HCT116 (cell line): ENCODE measurements at regions not wholly inside any gene's neighbourhood (a gene's known extent, or its start where the extent isn't known, plus 50 kb on each side); places are given as distances from the start of the nearest gene placed in this dataset.

Source experiments
- ATAC-seq: fragments of 200-7000 bp; cut with Tn5 transposase; 2 replicates; pipeline ENCODE4 v1.9.1; 2020; ENCODE audit warnings: mild to moderate bottlenecking, moderate library complexity
- BruUV-seq: library from RNA; stranded (reverse); fragments of 400-500 nt; replicated peaks from 2 replicates; lab custom pipeline; 2021; lab: Mats Ljungman, UMichigan
- CTCF ChIA-PET: fragments of 300-600 bp; sonication (Branson Sonifier 250); formaldehyde crosslinking; loops from one replicate; lab custom pipeline; 2021; ENCODE audit warnings: antibody characterized with exemption; lab: Charles Lee
- POLR2A ChIA-PET: fragments of 300-600, 350-600 bp; sonication (Branson Sonifier 250); formaldehyde crosslinking; loops from one replicate; lab custom pipeline; 2021; ENCODE audit warnings: antibody characterized with exemption; lab: Charles Lee
- RAD21 ChIA-PET, 2 experiments: fragments of 300-600 bp; sonication (Branson Sonifier 250); formaldehyde crosslinking; loops; one replicate each; lab custom pipeline; 2023; ENCODE audit warnings: low total read pairs in 2 of 2; ENCODE audit not compliant: uncharacterized antibody in 2 of 2, unreplicated experiment in 2 of 2, low non-redundant PET in 1 of 2; lab: Charles Lee
- DNase-seq: peaks from one replicate; pipeline ENCODE4 v3.0.0-alpha.2; 2010; ENCODE audit warnings: low read depth, low spot score
- H2AFZ ChIP-seq: fragments of 200-600 bp; shearing (Covaris generic), sonication (generic); 2 replicates; pipeline ENCODE4 v1.6.1; 2017; ENCODE audit warnings: low read depth, mixed run types, mixed read lengths, antibody characterized with exemption, low read length; ENCODE audit not compliant: poor library complexity, severe bottlenecking
- H3K27ac ChIP-seq: 2 replicates; pipeline ENCODE4 v1.5.1; 2012; ENCODE audit warnings: low read depth, low read length
- H3K27me3 ChIP-seq: fragments of 200-600 bp; sonication (generic); 2 replicates; pipeline ENCODE4 v1.6.1; 2016; ENCODE audit warnings: mixed run types, low read length, mixed read lengths; ENCODE audit not compliant: insufficient read depth
- H3K36me3 ChIP-seq, 2 experiments: fragments of 200-500 bp in 1 of 2; fragments of 200-600 bp in 1 of 2; sonication (Bioruptor generic) in 1 of 2; sonication (generic) in 1 of 2; 2 replicates each; pipeline versions ENCODE4 v1.5.1 to v1.6.1; 2014 to 2016; ENCODE audit warnings: low read length in 2 of 2, inconsistent platforms in 1 of 2, mixed read lengths in 1 of 2, mixed run types in 1 of 2; ENCODE audit not compliant: insufficient read depth in 2 of 2, control insufficient read depth in 1 of 2
- H3K4me1 ChIP-seq, 2 experiments: fragments of 200-600 bp in 1 of 2; sonication (generic) in 1 of 2; 2 replicates each; pipeline versions ENCODE4 v1.5.1 to v1.6.1; 2012 to 2017; ENCODE audit warnings: low read length in 2 of 2, inconsistent platforms in 1 of 2, mild to moderate bottlenecking in 1 of 2, mixed read lengths in 1 of 2, mixed run types in 1 of 2, moderate library complexity in 1 of 2; ENCODE audit not compliant: insufficient read depth in 2 of 2, control insufficient read depth in 1 of 2
- H3K4me2 ChIP-seq: fragments of 200-600 bp; sonication (generic); 2 replicates; pipeline ENCODE4 v1.6.1; 2017; ENCODE audit warnings: mixed run types, low read length, mixed read lengths
- H3K4me3 ChIP-seq, 2 experiments: fragments of 200-600 bp in 1 of 2; sonication (generic) in 1 of 2; replicated peaks in 1 of 2; 2 replicates each; pipeline ENCODE4 v1.5.1; 2011 to 2016; ENCODE audit warnings: low read length in 2 of 2, control low read depth in 1 of 2, low read depth in 1 of 2, mild to moderate bottlenecking in 1 of 2, mixed read lengths in 1 of 2, mixed run types in 1 of 2
- H3K79me2 ChIP-seq: fragments of 200-600 bp; sonication (generic); 2 replicates; pipeline ENCODE4 v1.6.1; 2017; ENCODE audit warnings: mild to moderate bottlenecking, mixed run types, low read length, moderate library complexity, mixed read lengths; ENCODE audit not compliant: insufficient read depth
- H3K9ac ChIP-seq: fragments of 200-600 bp; sonication (generic); 2 replicates; pipeline ENCODE4 v1.6.1; 2016; ENCODE audit warnings: low read length, mixed read lengths
- H3K9me2 ChIP-seq: fragments of 200-600 bp; sonication (generic), shearing (Covaris generic); 2 replicates; pipeline ENCODE4 v1.6.1; 2017; ENCODE audit warnings: mixed run types, mild to moderate bottlenecking, moderate library complexity; ENCODE audit not compliant: insufficient read depth
- H3K9me3 ChIP-seq, 2 experiments: fragments of 200-500 bp in 1 of 2; fragments of 200-600 bp in 1 of 2; sonication (Bioruptor generic) in 1 of 2; sonication (generic) in 1 of 2; 2 replicates each; pipeline ENCODE4 v1.6.1; 2014 to 2017; ENCODE audit warnings: low read length in 2 of 2, mixed read lengths in 2 of 2, inconsistent platforms in 1 of 2, low read depth in 1 of 2, mild to moderate bottlenecking in 1 of 2, mixed run types in 1 of 2, moderate library complexity in 1 of 2; ENCODE audit not compliant: control insufficient read depth in 1 of 2, insufficient read depth in 1 of 2
- H4K20me1 ChIP-seq: fragments of 200-600 bp; sonication (generic), shearing (Covaris generic); 2 replicates; pipeline ENCODE4 v1.6.1; 2017; ENCODE audit warnings: mixed run types, mild to moderate bottlenecking, moderate library complexity; ENCODE audit not compliant: insufficient read depth
- CBX3 ChIP-seq: IDR thresholded peaks from 2 replicates; pipeline ENCODE4 v1.6.1; 2012; ENCODE audit warnings: low read depth
- CEBPB ChIP-seq: IDR thresholded peaks from 2 replicates; pipeline ENCODE4 v1.6.1; 2012; ENCODE audit warnings: low read depth
- EGR1 ChIP-seq: IDR thresholded peaks from 2 replicates; pipeline ENCODE4 v1.6.1; 2012; ENCODE audit warnings: low read depth
- FOSL1 ChIP-seq: IDR thresholded peaks from 2 replicates; pipeline ENCODE4 v1.6.1; 2012; ENCODE audit warnings: low read depth
- POLR2A ChIP-seq: IDR thresholded peaks from 2 replicates; pipeline ENCODE4 v1.7.0; 2011; ENCODE audit warnings: borderline replicate concordance; ENCODE audit not compliant: insufficient read depth, insufficient read length; ENCODE audit errors: extremely low read depth
- POLR2AphosphoS5 ChIP-seq: IDR thresholded peaks from 2 replicates; pipeline ENCODE4 v1.6.1; 2011; ENCODE audit warnings: mild to moderate bottlenecking, low read depth, low read length, moderate library complexity
- SIN3A ChIP-seq: IDR thresholded peaks from 2 replicates; pipeline ENCODE4 v1.6.1; 2012; ENCODE audit warnings: low read depth
- SP1 ChIP-seq: IDR thresholded peaks from 2 replicates; pipeline ENCODE4 v1.6.1; 2012; ENCODE audit warnings: low read depth
- SRF ChIP-seq: IDR thresholded peaks from 2 replicates; pipeline ENCODE4 v1.6.1; 2012; ENCODE audit warnings: low read depth
- TCF7L2 ChIP-seq: IDR thresholded peaks from 2 replicates; pipeline ENCODE4 v1.7.0; 2011; ENCODE audit warnings: borderline replicate concordance, inconsistent platforms; ENCODE audit not compliant: insufficient read depth, insufficient read length; ENCODE audit errors: extremely low read depth
- YY1 ChIP-seq: IDR thresholded peaks from 2 replicates; pipeline ENCODE4 v1.6.1; 2011; ENCODE audit warnings: low read length, low read depth, moderate library complexity, mild to moderate bottlenecking; ENCODE audit not compliant: insufficient replicate concordance; ENCODE audit errors: extremely low read depth
- ZFX ChIP-seq: fragments of 450-650 bp; IDR thresholded peaks from 2 replicates; pipeline ENCODE4 v1.6.1; 2017
- ZNF274 ChIP-seq: fragments of 200-500 bp; sonication (Bioruptor generic); IDR thresholded peaks from 2 replicates; pipeline ENCODE4 v1.6.1; 2014; ENCODE audit warnings: mild to moderate bottlenecking, low read depth, low read length, inconsistent platforms
- intact Hi-C: fragments of 100-400 bp; cut with micrococcal nuclease; formaldehyde crosslinking; loops from 2 replicates; pipeline ENCODE4 v1.10.0; 2022
- TF ChIP-seq, protein P1 (sequence below), 3 experiments: fragments of 200-600 bp in 1 of 3; sonication (generic) in 1 of 3; IDR thresholded peaks in 2 of 3; conservative IDR thresholded peaks in 1 of 3; 2 replicates each; pipeline ENCODE4 v1.5.1; 2012 to 2017; ENCODE audit warnings: low read depth in 2 of 3, low read length in 2 of 3, antibody characterized with exemption in 1 of 3, borderline replicate concordance in 1 of 3, control low read depth in 1 of 3, mild to moderate bottlenecking in 1 of 3, mixed read lengths in 1 of 3, mixed run types in 1 of 3, moderate library complexity in 1 of 3; ENCODE audit not compliant: insufficient read depth in 1 of 3
- TF ChIP-seq, protein P2 (sequence below): IDR thresholded peaks from 2 replicates; pipeline ENCODE4 v1.6.1; 2012
- TF ChIP-seq, protein P3 (sequence below): IDR thresholded peaks from 2 replicates; pipeline ENCODE4 v1.6.1; 2011; ENCODE audit warnings: mild to moderate bottlenecking, low read length, moderate library complexity; ENCODE audit not compliant: insufficient replicate concordance; ENCODE audit errors: extremely low read depth

DNA sequence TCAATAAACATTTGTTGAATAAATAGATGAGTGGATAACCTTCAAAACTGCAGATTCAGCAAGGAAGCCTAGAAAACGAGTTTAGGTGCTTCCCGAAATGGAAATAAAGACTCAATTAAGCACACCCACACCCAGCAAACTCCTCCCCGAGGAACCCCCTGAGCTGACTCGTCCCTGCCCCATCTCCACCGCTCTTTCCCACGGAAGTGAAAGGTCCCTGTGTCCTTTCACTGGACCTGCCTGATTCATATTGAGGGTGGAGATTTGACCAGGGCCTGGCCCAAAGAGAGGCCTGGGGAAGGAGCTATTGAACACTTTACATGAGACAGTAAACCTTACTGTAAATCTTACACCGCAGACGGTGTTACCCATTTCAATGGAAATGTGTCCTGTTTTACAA, 129.1 kb downstream of the CPZ start:
- BruUV-seq, result no TSS peak
- ChIA-PET POLR2A (no interaction called here), CTCF (no interaction called here), RAD21 (no interaction called here)
- H3K27me3 ChIP-seq, result no peaks in the 10 kb centered on the region; the same call in 1 of the 2 replicates
- H3K9me3 ChIP-seq, result no peaks in the 10 kb centered on the region
- no peak for DNase-seq
- H3K4me1 ChIP-seq, result no peaks in the 10 kb centered on the region
- no peaks in the 10 kb centered on the region for H4K20me1 ChIP-seq
- no peak overlapping the region for H3K4me2 ChIP-seq
- H3K4me3 ChIP-seq, result no peak overlapping the region
- H3K36me3 ChIP-seq, result no peaks in the 10 kb centered on the region
- H3K9ac ChIP-seq, result no peak overlapping the region
- H3K9me2 ChIP-seq, result no peaks in the 10 kb centered on the region
- no peak overlapping the region for H3K27ac ChIP-seq
- intact Hi-C loops, result no loop called here
- no peak overlapping the region for H2AFZ ChIP-seq
- no peaks in the 10 kb centered on the region for H3K79me2 ChIP-seq
- no peak for ATAC-seq
- TF ChIP-seq CEBPB (no peak), CBX3 (no peak), SP1 (no peak), FOSL1 (no peak), POLR2A (no peak), POLR2AphosphoS5 (no peak), ZNF274 (no peak), SIN3A (no peak), EGR1 (no peak)
- TF ChIP-seq, protein P1, sequence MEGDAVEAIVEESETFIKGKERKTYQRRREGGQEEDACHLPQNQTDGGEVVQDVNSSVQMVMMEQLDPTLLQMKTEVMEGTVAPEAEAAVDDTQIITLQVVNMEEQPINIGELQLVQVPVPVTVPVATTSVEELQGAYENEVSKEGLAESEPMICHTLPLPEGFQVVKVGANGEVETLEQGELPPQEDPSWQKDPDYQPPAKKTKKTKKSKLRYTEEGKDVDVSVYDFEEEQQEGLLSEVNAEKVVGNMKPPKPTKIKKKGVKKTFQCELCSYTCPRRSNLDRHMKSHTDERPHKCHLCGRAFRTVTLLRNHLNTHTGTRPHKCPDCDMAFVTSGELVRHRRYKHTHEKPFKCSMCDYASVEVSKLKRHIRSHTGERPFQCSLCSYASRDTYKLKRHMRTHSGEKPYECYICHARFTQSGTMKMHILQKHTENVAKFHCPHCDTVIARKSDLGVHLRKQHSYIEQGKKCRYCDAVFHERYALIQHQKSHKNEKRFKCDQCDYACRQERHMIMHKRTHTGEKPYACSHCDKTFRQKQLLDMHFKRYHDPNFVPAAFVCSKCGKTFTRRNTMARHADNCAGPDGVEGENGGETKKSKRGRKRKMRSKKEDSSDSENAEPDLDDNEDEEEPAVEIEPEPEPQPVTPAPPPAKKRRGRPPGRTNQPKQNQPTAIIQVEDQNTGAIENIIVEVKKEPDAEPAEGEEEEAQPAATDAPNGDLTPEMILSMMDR (IDR thresholded peaks at IDR 0.05 in 2 of 3, conservative IDR thresholded peaks at IDR 0.05 in 1 of 3; ENCODE audit: borderline replicate concordance in 1 of 3, insufficient read depth in 1 of 3, low read depth in 2 of 3, low read length in 2 of 3), result no peak

DNA sequence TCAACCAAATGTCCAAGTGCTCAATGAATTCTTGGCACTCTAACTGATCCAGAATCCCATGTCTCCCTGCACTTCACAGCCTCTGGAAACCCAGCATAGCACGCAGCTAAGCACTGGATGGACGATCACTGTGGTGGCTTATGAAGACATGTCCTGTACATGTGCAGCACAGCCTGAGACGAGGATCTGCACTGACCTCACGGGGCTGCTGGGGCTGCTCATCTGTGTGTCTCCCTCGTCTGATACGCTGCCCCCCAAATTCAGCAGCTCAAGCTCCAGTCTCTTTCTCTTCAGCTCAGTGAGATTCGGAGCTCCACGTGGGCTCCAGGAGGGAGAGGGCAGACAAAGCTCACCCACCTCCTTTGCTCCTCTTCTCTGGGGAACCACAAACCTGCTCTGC, 126.9 kb downstream of the CPZ start:
- H3K4me1 ChIP-seq, result no peaks in the 10 kb centered on the region
- ChIA-PET CTCF (no interaction called here), RAD21 (no interaction called here), POLR2A (no interaction called here)
- intact Hi-C loops, result no loop called here
- H2AFZ ChIP-seq, result no peak overlapping the region
- no peak overlapping the region for H3K9ac ChIP-seq
- no peaks in the 10 kb centered on the region for H3K79me2 ChIP-seq
- H4K20me1 ChIP-seq, result no peaks in the 10 kb centered on the region
- no peak for ATAC-seq
- no peaks in the 10 kb centered on the region for H3K9me3 ChIP-seq
- no peaks in the 10 kb centered on the region; the same call in 1 of the 2 replicates for H3K27me3 ChIP-seq
- no peak overlapping the region for H3K4me2 ChIP-seq
- no peak overlapping the region for H3K27ac ChIP-seq
- no TSS peak for BruUV-seq
- no peaks in the 10 kb centered on the region for H3K9me2 ChIP-seq
- H3K4me3 ChIP-seq, result no peak overlapping the region
- no peaks in the 10 kb centered on the region for H3K36me3 ChIP-seq
- DNase-seq, result no peak
- TF ChIP-seq EGR1, result no peak
- TF ChIP-seq TCF7L2, result no peak
- TF ChIP-seq YY1, result no peak
- TF ChIP-seq, protein P2, sequence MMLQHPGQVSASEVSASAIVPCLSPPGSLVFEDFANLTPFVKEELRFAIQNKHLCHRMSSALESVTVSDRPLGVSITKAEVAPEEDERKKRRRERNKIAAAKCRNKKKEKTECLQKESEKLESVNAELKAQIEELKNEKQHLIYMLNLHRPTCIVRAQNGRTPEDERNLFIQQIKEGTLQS, result no peak
- TF ChIP-seq ZFX, result no peak
- TF ChIP-seq, protein P3, sequence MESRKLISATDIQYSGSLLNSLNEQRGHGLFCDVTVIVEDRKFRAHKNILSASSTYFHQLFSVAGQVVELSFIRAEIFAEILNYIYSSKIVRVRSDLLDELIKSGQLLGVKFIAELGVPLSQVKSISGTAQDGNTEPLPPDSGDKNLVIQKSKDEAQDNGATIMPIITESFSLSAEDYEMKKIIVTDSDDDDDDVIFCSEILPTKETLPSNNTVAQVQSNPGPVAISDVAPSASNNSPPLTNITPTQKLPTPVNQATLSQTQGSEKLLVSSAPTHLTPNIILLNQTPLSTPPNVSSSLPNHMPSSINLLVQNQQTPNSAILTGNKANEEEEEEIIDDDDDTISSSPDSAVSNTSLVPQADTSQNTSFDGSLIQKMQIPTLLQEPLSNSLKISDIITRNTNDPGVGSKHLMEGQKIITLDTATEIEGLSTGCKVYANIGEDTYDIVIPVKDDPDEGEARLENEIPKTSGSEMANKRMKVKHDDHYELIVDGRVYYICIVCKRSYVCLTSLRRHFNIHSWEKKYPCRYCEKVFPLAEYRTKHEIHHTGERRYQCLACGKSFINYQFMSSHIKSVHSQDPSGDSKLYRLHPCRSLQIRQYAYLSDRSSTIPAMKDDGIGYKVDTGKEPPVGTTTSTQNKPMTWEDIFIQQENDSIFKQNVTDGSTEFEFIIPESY, result no peak
- TF ChIP-seq SRF, result no peak
